IgD-negative memory B cell (primary cell): ENCODE measurements at regions not wholly inside any gene's neighbourhood (a gene's known extent, or its start where the extent isn't known, plus 50 kb on each side); places are given as distances from the start of the nearest gene placed in this dataset.

Experiments
- H3K27ac Mint-ChIP-seq, 3 donors: one replicate each; pipeline ENCODE4 v1.8.0; 2020 to 2022; ENCODE audit warnings: mild to moderate bottlenecking in 3 of 3, mixed read lengths in 3 of 3, moderate library complexity in 1 of 3
- H3K27me3 Mint-ChIP-seq: one replicate; pipeline ENCODE4 v1.8.0; 2021; ENCODE audit warnings: mixed read lengths
- H3K36me3 Mint-ChIP-seq: one replicate; pipeline ENCODE4 v1.8.0; 2020; ENCODE audit warnings: mild to moderate bottlenecking, mixed read lengths
- H3K4me1 Mint-ChIP-seq, 3 donors: one replicate each; pipeline ENCODE4 v1.8.0; 2020 to 2022; ENCODE audit warnings: mixed read lengths in 3 of 3, mild to moderate bottlenecking in 1 of 3
- H3K4me3 Mint-ChIP-seq, 4 donors: one replicate each; pipeline ENCODE4 v1.8.0; 2020 to 2022; ENCODE audit warnings: mild to moderate bottlenecking in 4 of 4, mixed read lengths in 4 of 4, moderate library complexity in 3 of 4
- H3K9me3 Mint-ChIP-seq, 3 donors: one replicate each; pipeline ENCODE4 v1.8.0; 2020 to 2021; ENCODE audit warnings: mixed read lengths in 3 of 3, mild to moderate bottlenecking in 1 of 3

DNA sequence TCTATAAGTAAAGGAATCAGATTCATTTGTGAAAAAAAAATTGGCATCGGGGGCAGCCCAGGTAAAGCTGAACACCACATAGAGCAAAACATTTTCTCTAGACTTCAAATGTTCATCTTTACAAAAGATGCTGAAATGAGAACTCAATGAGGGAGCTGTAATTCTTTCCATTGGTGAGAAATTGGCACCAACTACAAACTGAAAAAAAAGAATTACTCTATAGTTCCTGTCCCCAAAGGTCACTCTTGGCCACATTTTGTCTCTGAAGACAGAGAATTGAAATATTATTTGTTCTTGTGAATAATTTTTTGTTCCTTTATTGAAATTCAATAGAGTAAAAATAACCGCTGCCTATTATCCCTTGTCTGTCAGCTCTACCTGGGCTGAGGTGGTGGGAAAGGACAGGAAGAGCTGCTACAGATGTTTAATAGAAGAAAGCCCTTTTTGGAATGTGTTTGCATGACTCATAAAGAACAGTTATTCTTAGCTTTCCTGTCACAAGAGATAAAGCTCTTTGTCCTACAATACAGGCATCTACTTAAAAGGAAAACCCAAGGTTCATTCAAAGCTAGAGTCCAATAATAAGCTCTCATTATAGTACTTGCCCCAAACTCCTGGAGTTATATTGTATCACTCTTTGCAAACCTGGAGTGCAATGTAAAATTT lies 380.1 kb upstream of the KITLG start:
- no peaks in the 10 kb centered on the region for H3K4me1 Mint-ChIP-seq
- no peak overlapping the region for H3K4me3 Mint-ChIP-seq
- H3K9me3 Mint-ChIP-seq = no peaks in the 10 kb centered on the region
- no peak overlapping the region for H3K27ac Mint-ChIP-seq
- H3K27me3 Mint-ChIP-seq = peaks cover 4% of the 10 kb centered on the region
- H3K36me3 Mint-ChIP-seq = no peaks in the 10 kb centered on the region

DNA sequence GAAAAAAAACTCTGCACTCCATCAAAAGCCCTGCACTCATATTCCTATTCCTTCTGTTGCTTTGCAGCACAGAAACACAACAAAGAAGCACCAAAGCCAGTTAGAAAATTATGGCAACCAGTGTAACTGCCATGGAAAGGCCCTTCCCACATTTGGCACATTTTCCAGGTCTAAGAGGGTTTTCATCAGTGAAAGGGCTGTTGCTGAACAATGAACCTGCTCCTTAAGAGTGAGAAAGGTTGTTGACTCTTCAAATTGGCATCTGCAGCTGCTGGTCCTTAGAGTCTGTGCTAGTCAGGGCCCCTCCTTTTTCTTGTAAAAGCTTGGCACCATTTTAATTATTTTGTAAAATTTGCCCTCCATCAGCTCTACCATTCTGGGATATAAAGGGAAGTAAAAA lies 378.7 kb upstream of the KITLG start:
- H3K9me3 Mint-ChIP-seq = no peaks in the 10 kb centered on the region

DNA sequence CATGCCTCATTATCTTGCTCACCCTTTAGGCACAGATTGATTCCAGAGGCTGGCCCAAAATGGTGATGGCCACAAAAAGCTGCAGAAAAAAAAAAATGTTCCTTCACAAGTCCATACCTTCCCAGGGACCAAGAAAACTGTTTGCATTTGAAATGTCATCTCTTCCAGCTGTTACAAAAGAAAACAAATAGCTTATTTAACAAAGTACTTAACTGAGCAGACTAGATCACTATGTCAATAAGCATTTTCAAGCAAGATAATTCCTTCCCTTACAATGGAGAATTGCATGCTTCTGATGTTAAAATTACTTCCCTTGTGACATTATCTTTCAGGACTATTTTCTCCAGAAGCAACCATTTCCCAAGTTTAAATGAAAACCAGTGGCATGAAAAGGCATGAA lies 377.9 kb upstream of the KITLG start:
- no peak overlapping the region for H3K27ac Mint-ChIP-seq

More for the DNA sequence above, 378.7 kb upstream of the KITLG start:
- Mint-ChIP-seq H3K36me3 (no peaks in the 10 kb centered on the region), H3K27me3 (peaks cover 4% of the 10 kb centered on the region), H3K4me1 (no peaks in the 10 kb centered on the region), H3K4me3 (no peak overlapping the region), H3K27ac (no peak overlapping the region)

DNA sequence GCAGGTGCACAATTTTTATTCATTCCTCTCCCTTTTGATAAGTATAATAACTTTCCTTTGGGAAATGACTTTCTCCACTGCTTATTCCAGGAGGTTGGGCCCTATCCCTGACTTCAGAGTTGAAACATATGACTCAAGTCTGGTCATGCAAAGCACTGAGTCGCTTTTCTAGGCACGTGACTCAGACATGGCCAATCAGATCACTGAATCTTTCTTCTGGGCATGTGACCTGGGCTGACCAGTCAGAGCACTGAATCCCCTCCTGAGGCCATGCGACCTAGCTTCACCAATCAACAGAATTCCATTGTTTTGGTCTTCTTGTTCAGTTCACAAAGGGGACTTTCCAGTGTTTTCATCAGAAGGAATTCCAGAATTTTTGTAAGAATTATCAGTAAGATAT lies 377.1 kb upstream of the KITLG start:
- Mint-ChIP-seq H3K27me3 (peaks cover 4% of the 10 kb centered on the region), H3K36me3 (no peaks in the 10 kb centered on the region), H3K27ac (no peak overlapping the region), H3K4me3 (no peak overlapping the region), H3K9me3 (no peaks in the 10 kb centered on the region), H3K4me1 (no peaks in the 10 kb centered on the region)

More for the DNA sequence above, 377.9 kb upstream of the KITLG start:
- H3K27me3 Mint-ChIP-seq = peaks cover 4% of the 10 kb centered on the region
- H3K36me3 Mint-ChIP-seq = no peaks in the 10 kb centered on the region
- H3K4me3 Mint-ChIP-seq = no peak overlapping the region
- no peaks in the 10 kb centered on the region for H3K9me3 Mint-ChIP-seq
- H3K4me1 Mint-ChIP-seq = no peaks in the 10 kb centered on the region

DNA sequence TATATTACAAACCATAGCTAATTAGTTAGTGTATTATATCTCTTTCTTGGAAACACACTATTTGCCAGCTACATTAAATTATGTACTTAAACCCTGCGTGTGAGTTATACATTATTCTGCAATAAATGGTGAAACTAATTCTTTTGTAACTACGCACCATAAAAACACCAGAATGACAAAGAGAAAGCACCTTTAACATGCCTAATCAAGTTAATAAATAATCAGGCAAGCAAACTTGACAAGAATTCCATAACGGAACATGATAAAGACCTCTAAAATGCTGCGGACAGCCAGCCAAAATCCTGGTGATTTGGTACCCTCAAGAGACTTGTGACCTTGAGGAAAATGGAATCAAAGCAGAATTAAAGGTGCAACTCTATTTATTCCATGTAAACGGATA lies 375.3 kb upstream of the KITLG start:
- Mint-ChIP-seq H3K27me3 (peaks cover 5% of the 10 kb centered on the region), H3K4me1 (no peaks in the 10 kb centered on the region), H3K9me3 (no peaks in the 10 kb centered on the region), H3K4me3 (no peak overlapping the region), H3K27ac (no peak overlapping the region), H3K36me3 (no peaks in the 10 kb centered on the region)

DNA sequence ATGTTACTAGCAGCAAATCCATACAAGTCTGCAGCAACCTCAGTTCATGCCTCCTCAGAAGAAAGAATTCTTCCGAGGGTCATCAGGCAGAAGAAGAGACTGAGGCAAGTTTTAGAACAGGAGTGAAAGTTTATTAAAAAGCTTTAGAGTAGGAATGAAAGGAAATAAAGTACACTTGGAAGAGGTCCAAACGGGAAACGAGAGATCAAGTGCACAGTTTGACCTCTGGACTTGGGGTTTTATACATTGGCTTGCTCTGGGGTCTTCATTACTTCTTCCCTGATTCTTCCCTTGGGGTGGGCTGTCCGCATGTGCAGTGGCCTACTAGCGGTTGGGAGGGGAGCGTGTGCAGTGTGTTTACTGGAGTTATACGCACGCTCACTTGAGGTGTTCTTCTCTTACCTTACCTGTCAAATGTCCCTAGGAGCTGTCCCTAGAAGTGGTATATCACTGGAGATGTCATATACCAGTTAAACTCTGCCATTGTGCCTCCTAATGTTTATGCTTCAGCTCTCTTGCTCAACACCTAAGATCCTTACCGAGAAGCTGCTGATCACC lies 372.8 kb upstream of the KITLG start:
- peaks cover 5% of the 10 kb centered on the region for H3K27me3 Mint-ChIP-seq
- no peaks in the 10 kb centered on the region for H3K9me3 Mint-ChIP-seq
- H3K27ac Mint-ChIP-seq = no peak overlapping the region
- H3K4me1 Mint-ChIP-seq = no peaks in the 10 kb centered on the region
- no peak overlapping the region for H3K4me3 Mint-ChIP-seq
- no peaks in the 10 kb centered on the region for H3K36me3 Mint-ChIP-seq

DNA sequence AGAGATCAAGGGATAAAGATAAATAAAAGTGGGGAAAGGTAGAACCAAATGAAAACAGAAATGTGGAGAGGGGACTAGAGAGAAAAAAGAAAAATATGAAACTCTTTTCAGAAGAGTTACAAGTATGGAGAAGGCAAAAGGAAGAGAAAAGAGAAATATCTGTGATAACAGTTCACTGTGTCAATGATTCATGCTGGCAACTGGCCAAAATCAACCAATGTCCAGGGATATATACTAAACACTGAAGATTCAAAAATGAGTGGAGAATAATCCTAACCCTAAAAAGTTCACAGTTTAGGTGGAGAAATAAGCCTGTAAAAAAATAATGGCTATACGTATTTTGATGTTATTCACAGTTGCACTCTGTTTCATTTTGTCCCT lies 372.3 kb upstream of the KITLG start:
- no peak overlapping the region for H3K27ac Mint-ChIP-seq
- no peak overlapping the region for H3K4me3 Mint-ChIP-seq
- peaks cover 2% of the 10 kb centered on the region for H3K27me3 Mint-ChIP-seq
- no peaks in the 10 kb centered on the region for H3K9me3 Mint-ChIP-seq
- H3K4me1 Mint-ChIP-seq = no peaks in the 10 kb centered on the region
- H3K36me3 Mint-ChIP-seq = no peaks in the 10 kb centered on the region

DNA sequence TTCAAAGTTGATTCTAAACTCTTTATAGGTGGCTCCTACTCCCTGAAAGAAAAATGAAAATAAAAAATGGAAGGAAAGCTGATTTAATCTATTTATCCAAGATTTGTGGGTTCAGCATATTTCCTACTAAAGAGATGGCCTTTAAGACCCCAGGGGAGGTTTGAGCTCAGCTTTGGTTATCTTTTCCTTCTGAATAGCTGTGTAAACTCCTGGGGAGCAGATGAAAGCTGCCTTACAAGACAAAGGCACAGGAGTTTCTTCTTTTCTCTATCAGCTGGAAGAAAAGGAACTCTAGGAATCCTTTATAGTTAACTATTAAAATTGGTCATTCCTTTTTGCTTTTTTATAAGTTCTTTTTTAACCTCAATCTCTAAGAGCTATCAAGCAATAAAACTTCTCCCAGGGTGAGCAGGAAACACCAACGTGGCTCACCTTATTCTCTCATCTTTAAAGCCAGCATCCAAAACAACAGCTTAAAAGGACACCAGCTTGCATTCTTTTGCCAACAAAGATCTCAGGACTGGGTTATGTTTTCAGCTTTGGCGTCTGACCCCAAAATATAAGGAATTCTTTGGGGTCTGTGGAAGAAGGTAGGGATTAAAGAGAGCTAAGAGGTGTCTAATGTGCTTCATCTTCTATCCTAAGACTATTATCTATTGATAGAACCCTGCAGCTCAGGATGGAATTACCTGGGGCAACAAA lies 371.7 kb upstream of the KITLG start:
- no peaks in the 10 kb centered on the region for H3K36me3 Mint-ChIP-seq
- H3K4me1 Mint-ChIP-seq = no peaks in the 10 kb centered on the region
- peaks cover 4% of the 10 kb centered on the region for H3K27me3 Mint-ChIP-seq
- H3K9me3 Mint-ChIP-seq = no peaks in the 10 kb centered on the region
- H3K4me3 Mint-ChIP-seq = no peak overlapping the region
- no peak overlapping the region for H3K27ac Mint-ChIP-seq

DNA sequence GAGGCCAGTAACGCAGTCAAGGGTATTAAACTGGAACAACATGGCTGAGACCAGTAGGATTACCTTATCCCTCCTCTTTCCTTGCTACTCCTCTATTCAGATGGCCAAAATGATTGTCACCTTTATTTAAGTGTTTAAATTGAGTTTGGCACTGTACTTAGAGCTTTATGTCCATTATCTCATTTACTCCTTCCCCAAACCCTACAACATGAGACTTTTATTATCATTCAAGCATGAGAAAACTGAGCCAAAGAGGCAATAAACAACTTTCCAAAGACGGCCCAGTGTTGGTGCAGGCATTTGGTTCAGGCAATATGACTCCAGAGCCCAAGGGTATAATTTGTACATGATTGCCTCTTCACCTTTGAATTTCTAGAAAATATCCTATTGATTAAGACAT lies 370.9 kb upstream of the KITLG start:
- H3K27me3 Mint-ChIP-seq = peaks cover 5% of the 10 kb centered on the region
- no peaks in the 10 kb centered on the region for H3K9me3 Mint-ChIP-seq
- no peak overlapping the region for H3K4me3 Mint-ChIP-seq
- H3K36me3 Mint-ChIP-seq = no peaks in the 10 kb centered on the region
- no peak overlapping the region for H3K27ac Mint-ChIP-seq
- peaks cover 0 to 3% (median 0%) of the 10 kb centered on the region in 3 donors for H3K4me1 Mint-ChIP-seq

DNA sequence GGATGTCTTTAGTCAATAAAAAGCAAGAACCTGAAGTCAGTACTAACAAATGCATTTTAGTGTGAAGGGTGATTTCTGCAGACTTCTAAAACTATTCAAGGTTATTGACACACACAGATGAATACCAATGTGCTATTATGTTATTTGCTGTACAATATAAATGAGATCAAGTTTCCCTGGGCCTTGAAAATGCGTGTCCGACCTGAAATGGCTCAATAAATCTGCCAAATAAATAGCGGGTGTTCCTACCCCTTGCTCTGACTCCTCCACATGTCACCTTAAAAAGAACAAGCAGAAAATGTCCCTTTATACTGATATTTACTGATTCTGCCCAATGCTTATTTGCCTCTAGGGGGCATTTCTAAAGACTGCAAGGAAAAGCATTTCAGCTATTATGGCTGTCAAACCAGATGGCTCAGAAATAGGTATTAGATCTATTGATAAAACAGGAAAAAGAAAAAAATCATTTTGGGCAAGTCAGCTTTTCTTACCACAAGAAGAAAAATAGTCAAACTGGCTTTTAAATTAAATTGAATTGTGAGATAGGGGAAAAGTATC lies 367.3 kb upstream of the KITLG start:
- Mint-ChIP-seq H3K27ac (no peak overlapping the region), H3K4me3 (no peak overlapping the region), H3K36me3 (peaks cover 2% of the 10 kb centered on the region), H3K9me3 (no peaks in the 10 kb centered on the region), H3K27me3 (peaks cover 4% of the 10 kb centered on the region), H3K4me1 (peaks cover 0 to 3% (median 0%) of the 10 kb centered on the region in 3 donors)

DNA sequence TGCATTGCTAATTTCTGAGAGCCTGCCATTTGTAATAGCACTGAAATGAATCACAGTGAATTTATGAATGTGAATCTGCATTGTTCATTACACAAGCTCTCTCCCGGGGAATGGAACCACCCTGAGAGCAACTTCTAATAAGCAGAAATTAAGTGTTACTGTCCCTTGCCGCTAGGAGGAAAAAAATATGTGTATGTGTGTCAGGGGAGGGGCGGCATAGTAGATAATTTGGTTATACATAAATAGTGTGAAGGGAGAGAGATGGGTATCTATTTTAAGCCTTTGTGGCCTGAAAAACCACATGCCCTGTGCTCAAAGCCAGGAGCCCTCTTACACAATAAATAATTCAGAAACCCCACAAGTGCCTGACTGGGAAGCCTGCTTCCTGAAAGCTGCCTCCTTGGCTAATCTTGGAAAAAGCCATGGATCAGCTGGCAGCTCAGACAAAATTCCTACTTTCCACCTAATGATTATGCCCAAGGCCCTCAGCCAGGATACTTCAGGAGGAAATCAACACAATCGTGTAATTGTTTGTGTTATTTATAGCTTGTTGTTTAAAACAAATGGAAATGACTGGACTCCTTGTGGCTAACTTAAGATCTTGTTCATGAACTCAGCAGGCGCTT lies 366.2 kb upstream of the KITLG start:
- H3K36me3 Mint-ChIP-seq = peaks cover 2% of the 10 kb centered on the region
- no peak overlapping the region for H3K27ac Mint-ChIP-seq
- H3K27me3 Mint-ChIP-seq = peaks cover 3% of the 10 kb centered on the region
- no peaks in the 10 kb centered on the region for H3K9me3 Mint-ChIP-seq
- peaks cover 0 to 3% (median 0%) of the 10 kb centered on the region in 3 donors for H3K4me1 Mint-ChIP-seq
- H3K4me3 Mint-ChIP-seq = no peak overlapping the region

DNA sequence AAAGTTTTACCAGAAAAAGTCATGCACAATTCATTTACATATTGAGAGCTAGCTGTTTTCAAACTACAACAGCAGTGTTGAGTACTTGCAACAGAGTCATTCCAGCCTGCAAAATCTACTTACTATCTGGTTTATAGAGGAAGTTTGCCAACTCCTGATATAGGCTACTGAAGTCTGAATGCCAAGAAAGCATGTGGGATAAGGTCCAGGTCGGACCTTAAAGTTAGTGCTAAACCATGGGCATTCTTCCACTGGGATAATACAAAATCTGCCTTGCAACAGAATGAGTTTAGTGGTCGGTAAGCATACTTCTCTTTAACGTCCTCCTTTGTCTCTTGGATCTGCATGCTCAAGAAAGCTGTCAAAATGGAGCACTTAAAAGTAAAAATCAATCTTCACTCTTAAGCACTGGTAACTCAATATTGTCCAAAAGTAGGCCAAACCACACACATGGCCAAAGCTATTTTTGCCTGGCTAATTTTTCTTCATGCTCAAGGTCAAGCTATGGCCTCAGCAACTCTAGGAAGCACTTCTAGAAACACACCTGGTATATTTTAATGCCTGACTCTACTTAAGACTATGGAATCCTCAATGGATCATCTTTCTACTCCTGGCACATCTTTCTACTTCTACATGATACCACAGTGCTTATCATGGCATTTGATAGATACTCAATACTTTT lies 364.9 kb upstream of the KITLG start:
- H3K4me1 Mint-ChIP-seq = peaks cover 0 to 3% (median 0%) of the 10 kb centered on the region in 3 donors
- H3K36me3 Mint-ChIP-seq = peaks cover 2% of the 10 kb centered on the region
- H3K4me3 Mint-ChIP-seq = no peak overlapping the region
- H3K9me3 Mint-ChIP-seq = peaks cover 0 to 2% (median 0%) of the 10 kb centered on the region in 3 donors
- H3K27me3 Mint-ChIP-seq = peaks cover 3% of the 10 kb centered on the region
- H3K27ac Mint-ChIP-seq = no peak overlapping the region

DNA sequence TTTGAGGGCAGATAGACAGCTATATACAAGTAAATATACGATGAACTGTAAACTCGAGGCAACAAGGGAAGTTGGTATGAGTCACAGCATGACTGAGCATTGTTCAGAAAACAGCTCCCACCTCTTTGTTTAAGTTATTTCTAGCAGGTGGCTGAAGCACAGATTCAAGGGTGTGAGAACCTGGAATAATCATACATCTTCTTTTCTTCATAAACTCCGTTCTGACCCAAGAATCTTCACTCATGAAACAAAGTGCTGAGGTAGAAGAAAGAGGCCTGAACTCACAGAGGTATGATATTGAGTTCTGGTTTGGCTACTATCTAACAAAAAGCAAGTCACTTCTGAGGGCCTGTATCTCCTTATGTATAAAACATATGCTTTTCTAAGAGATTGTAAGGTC lies 364.1 kb upstream of the KITLG start:
- H3K36me3 Mint-ChIP-seq = peaks cover 2% of the 10 kb centered on the region
- peaks cover 0 to 2% (median 0%) of the 10 kb centered on the region in 3 donors for H3K9me3 Mint-ChIP-seq
- H3K27ac Mint-ChIP-seq = no peak overlapping the region
- peaks cover 0 to 3% (median 0%) of the 10 kb centered on the region in 3 donors for H3K4me1 Mint-ChIP-seq
- H3K27me3 Mint-ChIP-seq = peaks cover 3% of the 10 kb centered on the region
- H3K4me3 Mint-ChIP-seq = no peak overlapping the region

DNA sequence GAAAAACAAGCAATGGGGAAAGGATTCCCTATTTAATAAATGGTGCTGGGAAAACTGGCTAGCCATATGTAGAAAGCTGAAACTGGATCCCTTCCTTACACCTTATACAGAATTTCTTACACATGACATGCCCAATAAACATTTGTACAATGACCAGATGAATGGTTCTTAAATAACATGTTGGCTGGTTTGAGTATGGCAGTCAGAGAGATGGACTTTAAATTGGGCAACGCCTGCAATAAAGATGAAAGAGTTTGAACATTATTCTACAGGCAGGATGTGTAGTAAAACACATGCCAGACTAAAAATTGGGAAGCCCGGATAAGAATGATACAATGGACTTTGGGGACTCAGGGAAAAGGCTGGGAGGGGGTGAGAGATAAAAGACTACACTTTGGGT lies 360.6 kb upstream of the KITLG start:
- no peak overlapping the region for H3K27ac Mint-ChIP-seq
- no peaks in the 10 kb centered on the region for H3K27me3 Mint-ChIP-seq
- peaks cover 2% of the 10 kb centered on the region for H3K36me3 Mint-ChIP-seq
- H3K4me3 Mint-ChIP-seq = no peak overlapping the region
- no peaks in the 10 kb centered on the region for H3K4me1 Mint-ChIP-seq
- H3K9me3 Mint-ChIP-seq = peaks cover 0 to 2% (median 0%) of the 10 kb centered on the region in 3 donors

DNA sequence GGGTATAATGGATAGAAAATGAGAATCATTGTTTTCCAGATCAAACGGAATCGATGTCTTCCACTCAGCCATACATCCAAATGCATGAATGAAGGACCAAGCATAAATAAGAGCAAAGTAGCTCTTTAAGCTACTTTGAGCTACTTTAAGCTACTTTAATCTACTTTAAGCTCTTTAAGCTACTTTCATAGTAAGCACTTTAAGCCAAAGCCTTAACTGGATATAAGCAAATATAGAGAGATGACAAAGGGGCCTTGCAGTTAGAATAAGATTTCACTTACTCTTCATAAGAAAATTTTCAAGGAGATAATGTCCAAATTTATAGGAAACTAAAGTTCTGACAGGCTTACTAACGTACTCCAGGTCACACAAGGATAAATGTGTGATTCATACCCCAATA lies 355.6 kb upstream of the KITLG start:
- Mint-ChIP-seq H3K27ac (no peak overlapping the region), H3K36me3 (no peaks in the 10 kb centered on the region), H3K4me1 (peaks cover 0 to 3% (median 0%) of the 10 kb centered on the region in 3 donors), H3K4me3 (no peak overlapping the region), H3K9me3 (peaks cover 0 to under 1% (median 0%) of the 10 kb centered on the region in 3 donors), H3K27me3 (no peaks in the 10 kb centered on the region)
